ENCODE measurements at regions not wholly inside any gene's neighbourhood (a gene's known extent, or its start where the extent isn't known, plus 50 kb on each side); places are given as distances from the start of the nearest gene placed in this dataset.

DNA sequence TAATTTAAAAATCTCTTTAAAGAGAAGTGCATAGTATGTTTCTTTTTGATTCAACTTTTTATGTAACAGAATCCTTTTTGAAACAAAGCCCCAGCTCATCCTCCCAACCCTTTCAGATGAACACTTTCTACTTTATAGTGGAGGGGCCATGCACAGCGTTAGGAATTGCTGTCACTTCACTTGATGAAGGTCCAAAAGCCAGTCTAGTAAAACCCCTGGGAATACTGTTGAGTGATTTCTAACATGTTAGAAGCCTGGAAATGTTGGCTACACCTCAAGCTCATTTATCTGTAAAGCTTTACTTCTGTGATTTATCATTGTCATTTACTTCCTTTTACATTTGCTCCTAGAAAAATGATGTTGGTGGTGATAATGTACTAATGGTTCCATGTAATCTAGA lies 1608.9 kb upstream of the TENM3 start:
- TF ChIP-seq, protein P1, sequence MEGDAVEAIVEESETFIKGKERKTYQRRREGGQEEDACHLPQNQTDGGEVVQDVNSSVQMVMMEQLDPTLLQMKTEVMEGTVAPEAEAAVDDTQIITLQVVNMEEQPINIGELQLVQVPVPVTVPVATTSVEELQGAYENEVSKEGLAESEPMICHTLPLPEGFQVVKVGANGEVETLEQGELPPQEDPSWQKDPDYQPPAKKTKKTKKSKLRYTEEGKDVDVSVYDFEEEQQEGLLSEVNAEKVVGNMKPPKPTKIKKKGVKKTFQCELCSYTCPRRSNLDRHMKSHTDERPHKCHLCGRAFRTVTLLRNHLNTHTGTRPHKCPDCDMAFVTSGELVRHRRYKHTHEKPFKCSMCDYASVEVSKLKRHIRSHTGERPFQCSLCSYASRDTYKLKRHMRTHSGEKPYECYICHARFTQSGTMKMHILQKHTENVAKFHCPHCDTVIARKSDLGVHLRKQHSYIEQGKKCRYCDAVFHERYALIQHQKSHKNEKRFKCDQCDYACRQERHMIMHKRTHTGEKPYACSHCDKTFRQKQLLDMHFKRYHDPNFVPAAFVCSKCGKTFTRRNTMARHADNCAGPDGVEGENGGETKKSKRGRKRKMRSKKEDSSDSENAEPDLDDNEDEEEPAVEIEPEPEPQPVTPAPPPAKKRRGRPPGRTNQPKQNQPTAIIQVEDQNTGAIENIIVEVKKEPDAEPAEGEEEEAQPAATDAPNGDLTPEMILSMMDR (IDR thresholded peaks at IDR 0.05 in 4 of 5, conservative IDR thresholded peaks at IDR 0.05 in 1 of 5), result no peak
- TF ChIP-seq POLR2A (IDR thresholded peaks at IDR 0.05), result no peak

Data from gastrocnemius medialis (tissue), 4 donors.